CD8-positive, alpha-beta memory T cell (primary cell): ENCODE measurements at regions not wholly inside any gene's neighbourhood (a gene's known extent, or its start where the extent isn't known, plus 50 kb on each side); places are given as distances from the start of the nearest gene placed in this dataset.

ENCODE experiments used
- CTCF ChIA-PET: fragments of 350-600 bp; sonication (Branson Sonifier 250); formaldehyde crosslinking; loops from one replicate; lab custom pipeline; 2021; ENCODE audit warnings: antibody characterized with exemption; lab: Charles Lee
- POLR2A ChIA-PET: fragments of 350-600 bp; sonication (Branson Sonifier 250); formaldehyde crosslinking; loops from one replicate; lab custom pipeline; 2021; ENCODE audit warnings: antibody characterized with exemption; lab: Charles Lee
- DNase-seq, 5 donors: peaks; one replicate each; pipeline versions ENCODE4 v3.0.0 to v3.0.0-alpha.2; 2020 to 2022; ENCODE audit warnings: mixed read lengths in 1 of 5
- H3K27ac ChIP-seq: one replicate; pipeline ENCODE4 v1.7.0; 2013; ENCODE audit warnings: low read depth, mild to moderate bottlenecking, low read length, moderate library complexity
- H3K27me3 ChIP-seq: 2 replicates; pipeline ENCODE4 v1.7.0; 2013; ENCODE audit warnings: low read length, mild to moderate bottlenecking; ENCODE audit not compliant: insufficient read depth, poor library complexity, severe bottlenecking
- H3K36me3 ChIP-seq: 2 replicates; pipeline ENCODE4 v1.7.0; 2013; ENCODE audit warnings: mild to moderate bottlenecking, low read length, moderate library complexity; ENCODE audit not compliant: insufficient read depth
- H3K4me1 ChIP-seq: 2 replicates; pipeline ENCODE4 v1.7.0; 2013; ENCODE audit warnings: mild to moderate bottlenecking, low read length, moderate library complexity; ENCODE audit not compliant: insufficient read depth
- H3K4me3 ChIP-seq: 2 replicates; pipeline ENCODE4 v1.7.0; 2013; ENCODE audit warnings: mild to moderate bottlenecking, low read length
- H3K9me3 ChIP-seq: 2 replicates; pipeline ENCODE4 v1.7.0; 2013; ENCODE audit warnings: mild to moderate bottlenecking, low read length
- H3K27ac Mint-ChIP-seq, 8 donors: one replicate each; pipeline ENCODE4 v1.8.0; 2020 to 2021; ENCODE audit warnings: mixed read lengths in 8 of 8, mild to moderate bottlenecking in 6 of 8, inconsistent platforms in 3 of 8, moderate library complexity in 3 of 8
- H3K27me3 Mint-ChIP-seq, 2 donors: one replicate each; pipeline ENCODE4 v1.8.0; 2020 to 2021; ENCODE audit warnings: mixed read lengths in 2 of 2, mild to moderate bottlenecking in 1 of 2, moderate library complexity in 1 of 2
- H3K36me3 Mint-ChIP-seq, 3 donors: one replicate each; pipeline ENCODE4 v1.8.0; 2020 to 2021; ENCODE audit warnings: mixed read lengths in 3 of 3, inconsistent platforms in 1 of 3, mild to moderate bottlenecking in 1 of 3
- H3K4me1 Mint-ChIP-seq, 3 donors: one replicate each; pipeline ENCODE4 v1.8.0; 2020 to 2021; ENCODE audit warnings: mixed read lengths in 3 of 3, inconsistent platforms in 1 of 3, mild to moderate bottlenecking in 1 of 3
- H3K4me3 Mint-ChIP-seq, 7 donors: one replicate each; pipeline ENCODE4 v1.8.0; 2020 to 2021; ENCODE audit warnings: mixed read lengths in 7 of 7, mild to moderate bottlenecking in 6 of 7, moderate library complexity in 4 of 7, inconsistent platforms in 2 of 7
- H3K9me3 Mint-ChIP-seq, 5 donors: one replicate each; pipeline ENCODE4 v1.8.0; 2020 to 2022; ENCODE audit warnings: mixed read lengths in 5 of 5, mild to moderate bottlenecking in 3 of 5, moderate library complexity in 2 of 5, inconsistent platforms in 1 of 5

DNA sequence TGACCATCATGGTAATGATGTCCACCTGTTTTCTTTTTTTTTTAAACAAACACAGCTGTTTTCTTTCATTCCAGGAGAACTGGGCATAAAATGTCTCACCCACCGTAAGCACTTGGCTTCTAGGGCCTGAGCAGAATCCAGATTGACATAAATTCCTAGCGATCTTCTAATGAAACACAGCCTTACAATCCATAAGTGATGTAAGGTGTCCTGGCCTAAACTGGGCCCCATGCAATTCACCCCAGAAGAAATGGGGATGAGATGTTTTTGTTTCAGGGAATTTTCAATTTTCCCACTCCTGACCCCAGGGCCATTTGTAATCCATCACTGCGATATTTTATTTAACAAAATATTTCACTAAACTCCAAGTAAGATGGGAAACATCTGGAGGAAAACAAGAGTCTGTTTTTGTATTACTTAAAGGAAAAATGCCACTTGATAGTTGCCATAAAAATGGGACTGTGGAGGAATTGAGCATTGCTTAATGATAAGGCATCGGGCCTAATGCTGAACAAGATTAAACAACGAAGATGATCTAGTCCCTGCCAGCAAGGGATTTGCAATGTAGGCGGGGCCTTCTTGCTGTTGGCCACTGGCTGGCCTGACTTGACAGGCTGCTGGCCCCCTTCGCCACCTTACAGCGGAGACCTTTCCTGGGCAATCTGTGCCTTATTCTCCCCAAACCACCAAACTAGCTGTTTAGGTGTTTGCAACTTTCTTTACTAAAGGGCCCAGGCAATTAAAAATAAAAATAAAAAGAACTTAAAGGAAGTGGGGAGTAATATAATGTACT is 183.7 kb downstream of the CD109 start:
- ChIA-PET POLR2A (no interaction called here), CTCF (no interaction called here)
- no peak for DNase-seq
- Histone ChIP-seq H3K9me3 (no peaks in the 10 kb centered on the region), H3K36me3 (no peaks in the 10 kb centered on the region), H3K27ac (no peak overlapping the region), H3K4me3 (no peak overlapping the region), H3K4me1 (no peaks in the 10 kb centered on the region), H3K27me3 (no peaks in the 10 kb centered on the region)
- Mint-ChIP-seq H3K36me3 (no peaks in the 10 kb centered on the region), H3K4me3 (no peak overlapping the region), H3K9me3 (no peaks in the 10 kb centered on the region), H3K4me1 (peaks cover 0 to under 1% (median 0%) of the 10 kb centered on the region in 3 donors), H3K27me3 (peaks cover 0 to under 1% of the 10 kb centered on the region in 2 donors), H3K27ac (no peak overlapping the region)

DNA sequence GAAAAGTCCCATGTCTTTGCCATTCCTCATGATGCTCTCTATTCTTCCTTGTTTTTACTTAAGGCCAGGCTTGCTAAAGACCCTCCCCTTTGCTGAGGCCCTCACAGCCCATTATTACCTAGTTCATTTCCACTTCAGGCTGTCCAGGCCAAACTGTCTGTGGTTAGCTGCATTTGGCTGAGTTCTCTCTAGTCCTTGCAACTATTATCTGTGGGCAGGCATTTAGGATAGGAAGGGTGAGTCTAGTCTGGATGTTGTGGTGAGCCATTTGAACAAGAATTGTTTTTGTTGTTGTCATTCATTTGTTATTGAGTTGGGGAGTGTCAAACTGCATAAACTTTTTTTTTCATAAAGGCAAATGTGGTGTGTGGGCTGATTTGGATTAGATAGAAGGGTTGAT is 182.4 kb downstream of the CD109 start:
- H3K4me1 ChIP-seq, result no peaks in the 10 kb centered on the region
- H3K36me3 ChIP-seq, result no peaks in the 10 kb centered on the region
- H3K4me1 Mint-ChIP-seq, result peaks cover 1 to 9% (median 3%) of the 10 kb centered on the region in 3 donors
- H3K27me3 ChIP-seq, result no peaks in the 10 kb centered on the region
- no peak overlapping the region for H3K27ac ChIP-seq
- H3K4me3 ChIP-seq, result no peak overlapping the region
- no peak overlapping the region for H3K27ac Mint-ChIP-seq
- H3K27me3 Mint-ChIP-seq, result peaks cover 0 to 2% of the 10 kb centered on the region in 2 donors
- no peaks in the 10 kb centered on the region for H3K9me3 Mint-ChIP-seq
- ChIA-PET CTCF (no interaction called here), POLR2A (no interaction called here)
- H3K4me3 Mint-ChIP-seq, result no peak overlapping the region
- H3K36me3 Mint-ChIP-seq, result no peaks in the 10 kb centered on the region
- no peaks in the 10 kb centered on the region for H3K9me3 ChIP-seq
- DNase-seq, result no peak
